ENCODE measurements at regions not wholly inside any gene's neighbourhood (a gene's known extent, or its start where the extent isn't known, plus 50 kb on each side); places are given as distances from the start of the nearest gene placed in this dataset.

GRCh38 chr14:83425138-83425537 lies 1891.5 kb upstream of the SEL1L start:
- Histone ChIP-seq H4K20me1 (ENCODE audit: insufficient read depth) (no peaks in the 10 kb centered on the region), H3K4me1 (ENCODE audit: low read depth, poor library complexity, severe bottlenecking) (no peaks in the 10 kb centered on the region), H3K27me3 (ENCODE audit: insufficient read depth, low read depth) (no peaks in the 10 kb centered on the region), H2AFZ (ENCODE audit: low read depth) (no peak overlapping the region), H3K36me3 (ENCODE audit: insufficient read depth) (no peaks in the 10 kb centered on the region), H3K79me2 (ENCODE audit: insufficient read depth, low read depth) (no peaks in the 10 kb centered on the region), H3K27ac (no peak overlapping the region), H3K4me3 (IDR thresholded peaks at IDR 0.05; ENCODE audit: insufficient read depth, low read depth, low read length) (no peak overlapping the region), H3K9ac (no peak overlapping the region), H3K4me2 (no peak overlapping the region)
- no peak for TF ChIP-seq CTCF (conservative IDR thresholded peaks at IDR 0.05; ENCODE audit: low read depth, low read length)

GRCh38 chr14:83425706-83426105 lies 1892.1 kb upstream of the SEL1L start:
- H4K20me1 ChIP-seq (ENCODE audit: insufficient read depth): no peaks in the 10 kb centered on the region
- H3K4me1 ChIP-seq (ENCODE audit: low read depth, poor library complexity, severe bottlenecking): no peaks in the 10 kb centered on the region
- TF ChIP-seq CTCF (conservative IDR thresholded peaks at IDR 0.05; ENCODE audit: low read depth, low read length): no peak
- H3K9ac ChIP-seq: no peak overlapping the region
- H3K36me3 ChIP-seq (ENCODE audit: insufficient read depth): no peaks in the 10 kb centered on the region
- H2AFZ ChIP-seq (ENCODE audit: low read depth): no peak overlapping the region
- H3K4me3 ChIP-seq (IDR thresholded peaks at IDR 0.05; ENCODE audit: insufficient read depth, low read depth, low read length): no peak overlapping the region
- H3K27ac ChIP-seq: no peak overlapping the region
- no peaks in the 10 kb centered on the region for H3K27me3 ChIP-seq (ENCODE audit: insufficient read depth, low read depth)
- H3K79me2 ChIP-seq (ENCODE audit: insufficient read depth, low read depth): no peaks in the 10 kb centered on the region
- H3K4me2 ChIP-seq: no peak overlapping the region

- Histone ChIP-seq H4K20me1 (ENCODE audit: insufficient read depth) (no peaks in the 10 kb centered on the region), H3K27me3 (ENCODE audit: insufficient read depth, low read depth) (no peaks in the 10 kb centered on the region), H3K4me1 (ENCODE audit: low read depth, poor library complexity, severe bottlenecking) (no peaks in the 10 kb centered on the region), H3K9ac (no peak overlapping the region), H3K36me3 (ENCODE audit: insufficient read depth) (no peaks in the 10 kb centered on the region), H3K4me3 (IDR thresholded peaks at IDR 0.05; ENCODE audit: insufficient read depth, low read depth, low read length) (no peak overlapping the region), H3K27ac (no peak overlapping the region), H3K4me2 (no peak overlapping the region), H2AFZ (ENCODE audit: low read depth) (no peak overlapping the region), H3K79me2 (ENCODE audit: insufficient read depth, low read depth) (no peaks in the 10 kb centered on the region)
- no peak for TF ChIP-seq CTCF (conservative IDR thresholded peaks at IDR 0.05; ENCODE audit: low read depth, low read length)
These were observed 1900.0 kb upstream of the SEL1L start for GRCh38 chr14:83433618-83434017.

- no peaks in the 10 kb centered on the region for H3K36me3 ChIP-seq (ENCODE audit: insufficient read depth)
- no peak overlapping the region for H3K4me2 ChIP-seq
- H3K4me3 ChIP-seq (IDR thresholded peaks at IDR 0.05; ENCODE audit: insufficient read depth, low read depth, low read length): no peak overlapping the region
- H3K9ac ChIP-seq: no peak overlapping the region
- no peak overlapping the region for H2AFZ ChIP-seq (ENCODE audit: low read depth)
- H3K4me1 ChIP-seq (ENCODE audit: low read depth, poor library complexity, severe bottlenecking): no peaks in the 10 kb centered on the region
- no peak overlapping the region for H3K27ac ChIP-seq
- no peaks in the 10 kb centered on the region for H3K27me3 ChIP-seq (ENCODE audit: insufficient read depth, low read depth)
- no peak for TF ChIP-seq CTCF (conservative IDR thresholded peaks at IDR 0.05; ENCODE audit: low read depth, low read length)
- H4K20me1 ChIP-seq (ENCODE audit: insufficient read depth): no peaks in the 10 kb centered on the region
- H3K79me2 ChIP-seq (ENCODE audit: insufficient read depth, low read depth): no peaks in the 10 kb centered on the region
These were observed 1908.1 kb upstream of the SEL1L start for GRCh38 chr14:83441801-83442200.

GRCh38 chr14:83455561-83455960 lies 1921.9 kb upstream of the SEL1L start:
- Histone ChIP-seq H3K9ac (no peak overlapping the region), H3K36me3 (ENCODE audit: insufficient read depth) (no peaks in the 10 kb centered on the region), H2AFZ (ENCODE audit: low read depth) (no peak overlapping the region), H3K4me3 (IDR thresholded peaks at IDR 0.05; ENCODE audit: insufficient read depth, low read depth, low read length) (no peak overlapping the region), H4K20me1 (ENCODE audit: insufficient read depth) (no peaks in the 10 kb centered on the region), H3K79me2 (ENCODE audit: insufficient read depth, low read depth) (no peaks in the 10 kb centered on the region), H3K4me2 (no peak overlapping the region), H3K27ac (no peak overlapping the region), H3K27me3 (ENCODE audit: insufficient read depth, low read depth) (no peaks in the 10 kb centered on the region), H3K4me1 (ENCODE audit: low read depth, poor library complexity, severe bottlenecking) (no peaks in the 10 kb centered on the region)
- TF ChIP-seq CTCF (conservative IDR thresholded peaks at IDR 0.05; ENCODE audit: low read depth, low read length): no peak
